GM12865 (cell line): ENCODE measurements at regions not wholly inside any gene's neighbourhood (a gene's known extent, or its start where the extent isn't known, plus 50 kb on each side); places are given as distances from the start of the nearest gene placed in this dataset.

Experiments
- DNase-seq: peaks from one replicate; pipeline ENCODE4 v3.0.0; 2010; ENCODE audit warnings: low read depth
- H3K4me3 ChIP-seq: 2 replicates; pipeline ENCODE4 v1.5.1; 2011; ENCODE audit warnings: mild to moderate bottlenecking, low read depth, low read length, control low read depth
- CTCF ChIP-seq: IDR thresholded peaks from 2 replicates; pipeline ENCODE4 v1.5.1; 2011; ENCODE audit warnings: low read length, control low read depth, low read depth, inconsistent platforms; ENCODE audit not compliant: insufficient read depth; ENCODE audit errors: missing control alignments

- DNase-seq, result no peak
- TF ChIP-seq CTCF, result no peak
- no peak overlapping the region for H3K4me3 ChIP-seq
Measured at GRCh38 chr15:68512052-68512451, 66.7 kb upstream of the CORO2B start.

GRCh38 chr15:68512598-68512997, 66.2 kb upstream of the CORO2B start:
- no peak overlapping the region for H3K4me3 ChIP-seq
- TF ChIP-seq CTCF, result no peak
- DNase-seq, result no peak

GRCh38 chr15:68515371-68516095, 63.3 kb upstream of the CORO2B start:
- no peak for DNase-seq
- no peak for TF ChIP-seq CTCF
- H3K4me3 ChIP-seq, result no peak overlapping the region

GRCh38 chr15:68517285-68517761, 61.5 kb upstream of the CORO2B start:
- no peak for DNase-seq
- no peak for TF ChIP-seq CTCF
- no peak overlapping the region for H3K4me3 ChIP-seq

DNA sequence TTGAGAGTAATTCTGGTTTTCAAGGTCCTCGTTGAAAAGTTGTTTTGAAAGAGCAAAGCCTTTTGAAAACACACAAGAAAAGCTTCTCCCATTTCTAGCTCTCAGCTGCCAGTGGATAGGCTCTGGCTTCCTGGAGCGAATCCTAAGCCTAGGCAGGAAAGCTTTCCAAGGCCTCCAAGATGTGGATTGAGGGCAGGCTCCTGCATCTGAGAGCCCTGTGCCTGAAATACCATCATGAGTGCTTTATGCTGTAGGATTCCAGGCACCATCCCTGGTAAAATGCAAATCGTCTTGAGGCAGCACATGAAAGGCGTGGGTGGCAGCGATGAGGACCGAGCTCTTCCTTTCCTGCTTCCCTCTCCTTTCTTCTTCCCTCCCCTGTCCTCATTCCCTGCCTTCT, 60.7 kb upstream of the CORO2B start:
- TF ChIP-seq CTCF, result no peak
- no peak overlapping the region for H3K4me3 ChIP-seq
- DNase-seq, result no peak

DNA sequence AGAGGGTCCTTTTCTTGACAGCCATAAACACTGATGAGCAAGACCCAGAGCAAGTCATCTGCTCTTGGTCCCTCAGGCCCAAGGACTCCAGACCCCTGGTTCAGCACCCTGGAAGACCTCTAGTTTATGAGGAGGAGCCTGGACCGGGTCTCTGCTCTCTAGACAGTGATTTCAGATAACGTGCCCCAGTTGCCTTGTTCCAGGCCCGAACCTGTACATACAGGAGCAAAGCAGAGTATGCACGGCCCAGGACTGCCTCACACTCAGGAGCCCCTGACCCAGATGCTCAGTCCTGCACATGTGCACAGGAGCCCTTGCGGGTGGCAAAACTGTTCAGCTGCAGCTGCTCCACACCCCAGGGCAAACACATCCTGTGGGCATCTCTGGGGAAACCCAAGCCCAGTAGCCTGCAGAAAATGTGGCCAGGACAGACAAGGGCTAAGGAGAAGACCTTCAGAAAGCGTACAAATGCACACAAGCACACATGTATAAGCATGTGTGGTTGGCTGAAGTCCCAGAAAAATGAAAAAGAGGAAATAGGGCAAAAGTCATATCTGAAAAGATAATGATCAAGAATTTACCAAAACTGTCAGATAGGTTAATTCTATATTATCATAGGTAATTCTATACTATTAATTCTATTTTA, 59.9 kb upstream of the CORO2B start:
- H3K4me3 ChIP-seq, result no peak overlapping the region
- DNase-seq, result no peak
- TF ChIP-seq CTCF, result no peak
